ENCODE measurements at regions not wholly inside any gene's neighbourhood (a gene's known extent, or its start where the extent isn't known, plus 50 kb on each side); places are given as distances from the start of the nearest gene placed in this dataset.

- no peak for DNase-seq
- Histone ChIP-seq H3K79me2 (ENCODE audit: insufficient read depth) (no peaks in the 10 kb centered on the region), H3K4me2 (no peak overlapping the region), H3K9me2 (no peaks in the 10 kb centered on the region; the same call in 1 of the 2 replicates), H3K9me3 (0 out of 2 replicates have a peak, but pooled peaks cover 5% of the 10 kb centered on the region), H3K27me3 (ENCODE audit: insufficient read depth) (no peaks in the 10 kb centered on the region), H3K27ac (ENCODE audit: low read depth in 2 of 2, low read length in 1 of 2) (no peak overlapping the region), H2AFZ (ENCODE audit: low read depth) (peak overlapping the region; percentile 9; the same call in 1 of the 2 replicates), H4K20me1 (ENCODE audit: insufficient read depth) (no peaks in the 10 kb centered on the region), H3K9ac (no peak overlapping the region), H3K4me3 (ENCODE audit: low read depth in 2 of 2, low read length in 1 of 2) (no peak overlapping the region), H3F3A (replicated peaks; ENCODE audit: insufficient read depth) (no peaks in the 10 kb centered on the region), H3K4me1 (ENCODE audit: control insufficient read depth in 1 of 2, insufficient read depth in 2 of 2, low read depth in 1 of 2, low read length in 1 of 2) (no peaks in the 10 kb centered on the region), H3K36me3 (replicated peaks in 1 of 2; ENCODE audit: control insufficient read depth in 1 of 2, insufficient read depth in 2 of 2, low read length in 1 of 2) (peaks cover 0 to 5% of the 10 kb centered on the region in 2 experiments)
- POLR2A ChIA-PET, result no interaction called here
- TF ChIP-seq FOSL2 (IDR thresholded peaks at IDR 0.05; ENCODE audit: borderline replicate concordance, low read depth) (no peak), NFIC (IDR thresholded peaks at IDR 0.05; ENCODE audit: borderline replicate concordance) (no peak), TAF1 (IDR thresholded peaks at IDR 0.05; ENCODE audit: borderline replicate concordance, low read depth, low read length) (no peak), SMC3 (IDR thresholded peaks at IDR 0.05; ENCODE audit: low read depth, low read length) (no peak), CHD2 (IDR thresholded peaks at IDR 0.05; ENCODE audit: low read length, partially characterized antibody) (no peak), TCF12 (IDR thresholded peaks at IDR 0.05) (no peak), NRF1 (IDR thresholded peaks at IDR 0.05; ENCODE audit: low read depth, low read length) (no peak), RAD21 (IDR thresholded peaks at IDR 0.05; ENCODE audit: low read length) (no peak), EZH2phosphoT487 (IDR thresholded peaks at IDR 0.05; ENCODE audit: borderline replicate concordance, low read depth) (no peak), FOXM1 (IDR thresholded peaks at IDR 0.05; ENCODE audit: low read depth) (no peak), GABPA (IDR thresholded peaks at IDR 0.05; ENCODE audit: low read depth) (no peak), CTCF (IDR thresholded peaks at IDR 0.05) (no peak), RXRA (IDR thresholded peaks at IDR 0.05; ENCODE audit: borderline replicate concordance, low read depth) (no peak), RCOR1 (IDR thresholded peaks at IDR 0.05; ENCODE audit: low read length) (no peak), POLR2AphosphoS5 (IDR thresholded peaks at IDR 0.05; ENCODE audit: low read depth, low read length) (no peak), REST (IDR thresholded peaks at IDR 0.05; ENCODE audit: low read depth, low read length) (no peak), MEF2A (IDR thresholded peaks at IDR 0.05; ENCODE audit: borderline replicate concordance, low read depth) (no peak), ELF1 (IDR thresholded peaks at IDR 0.05) (no peak), ZBTB33 (IDR thresholded peaks at IDR 0.05; ENCODE audit: borderline replicate concordance, low read depth) (no peak), RFX5 (IDR thresholded peaks at IDR 0.05; ENCODE audit: low read length) (no peak)
- CTCF ChIA-PET, result no interaction called here
These were observed 223.4 kb upstream of the PRR16 start for GRCh38 chr5:120240706-120241105.
